ENCODE measurements at regions not wholly inside any gene's neighbourhood (a gene's known extent, or its start where the extent isn't known, plus 50 kb on each side); places are given as distances from the start of the nearest gene placed in this dataset.
A peak's percentile ranks its signal among the peaks of the same experiment; 100 is the strongest.
"Not testable (repeated sequence)": the region's sequence is repeated elsewhere in the genome, so short reads cannot be mapped to it uniquely, and the experiment has no call there.

GRCh38 chr6:27575594-27576361 is 102.9 kb upstream of the ZNF184 start:
- peak; percentile 16 for DNase-seq

- no peak for DNase-seq
Measured at GRCh38 chr6:27568226-27568897, 95.5 kb upstream of the ZNF184 start.

- peak; percentile 7 for DNase-seq
Measured at GRCh38 chr6:27565839-27566779, 93.2 kb upstream of the ZNF184 start.

- DNase-seq = no peak
Measured at GRCh38 chr6:27562027-27562410, 89.1 kb upstream of the ZNF184 start.

GRCh38 chr6:27558028-27558724 is 85.3 kb upstream of the ZNF184 start:
- DNase-seq = no peak

- no peak for DNase-seq
Measured at GRCh38 chr6:27556406-27556805, 83.5 kb upstream of the ZNF184 start.

- DNase-seq = peak; percentile 62
Measured at GRCh38 chr6:27553123-27553904, 80.4 kb upstream of the ZNF184 start.

GRCh38 chr6:27551607-27552006 is 78.7 kb upstream of the ZNF184 start:
- DNase-seq = no peak

GRCh38 chr6:27550692-27551091 is 77.8 kb upstream of the ZNF184 start:
- DNase-seq = no peak

- not testable (repeated sequence) for DNase-seq
Measured at GRCh38 chr6:27549241-27549598, 76.3 kb upstream of the ZNF184 start.

- DNase-seq = peak; percentile 64
Measured at GRCh38 chr6:27547157-27548075, 74.5 kb upstream of the ZNF184 start.

GRCh38 chr6:27546522-27546921 is 73.6 kb upstream of the ZNF184 start:
- no peak for DNase-seq

- DNase-seq = peak; percentile 34
Measured at GRCh38 chr6:27545271-27546046, 72.6 kb upstream of the ZNF184 start.

- no peak for DNase-seq
Measured at GRCh38 chr6:27544612-27545260, 71.8 kb upstream of the ZNF184 start.

GRCh38 chr6:27544135-27544534 is 71.2 kb upstream of the ZNF184 start:
- DNase-seq = not testable (repeated sequence)

GRCh38 chr6:27542485-27542884 is 69.6 kb upstream of the ZNF184 start:
- no peak for DNase-seq

- DNase-seq = no peak
Measured at GRCh38 chr6:27541933-27542297, 69.0 kb upstream of the ZNF184 start.

GRCh38 chr6:27541212-27541932 is 68.5 kb upstream of the ZNF184 start:
- DNase-seq = peak; percentile 6

GRCh38 chr6:27539551-27539950 is 66.6 kb upstream of the ZNF184 start:
- DNase-seq = no peak

Measured in NCI-H146 (cell line).